NCI-H2227 (cell line): ENCODE measurements at regions not wholly inside any gene's neighbourhood (a gene's known extent, or its start where the extent isn't known, plus 50 kb on each side); places are given as distances from the start of the nearest gene placed in this dataset.
"Not testable (repeated sequence)": the region's sequence is repeated elsewhere in the genome, so short reads cannot be mapped to it uniquely, and the experiment has no call there.

Experiments
- DNase-seq: peaks from one replicate; lab custom pipeline; 2025; ENCODE audit not compliant: unreplicated experiment; lab: John Stamatoyannopoulos, UW

GRCh38 chr11:13782390-13783075 is 114.1 kb downstream of the FAR1 start:
- DNase-seq = no peak

GRCh38 chr11:13784441-13784840 is 116.0 kb downstream of the FAR1 start:
- DNase-seq = no peak

GRCh38 chr11:13784855-13785254 is 116.4 kb downstream of the FAR1 start:
- DNase-seq = no peak

- DNase-seq = no peak
Measured at GRCh38 chr11:13786688-13787087, 118.2 kb downstream of the FAR1 start.

GRCh38 chr11:13797616-13798015 is 129.1 kb downstream of the FAR1 start:
- not testable (repeated sequence) for DNase-seq

GRCh38 chr11:13800901-13801300 is 132.4 kb downstream of the FAR1 start:
- no peak for DNase-seq

- no peak for DNase-seq
Measured at GRCh38 chr11:13818325-13818724, 144.2 kb upstream of the SPON1 start.

- DNase-seq = no peak
Measured at GRCh38 chr11:13826505-13827278, 135.8 kb upstream of the SPON1 start.

- no peak for DNase-seq
Measured at GRCh38 chr11:13831696-13832095, 130.8 kb upstream of the SPON1 start.

- DNase-seq = no peak
Measured at GRCh38 chr11:13834463-13834862, 128.1 kb upstream of the SPON1 start.

- no peak for DNase-seq
Measured at GRCh38 chr11:13836666-13837065, 125.9 kb upstream of the SPON1 start.

- DNase-seq = no peak
Measured at GRCh38 chr11:13837286-13837685, 125.2 kb upstream of the SPON1 start.

GRCh38 chr11:13841393-13841792 is 121.1 kb upstream of the SPON1 start:
- no peak for DNase-seq

- no peak for DNase-seq
Measured at GRCh38 chr11:13848031-13848430, 114.5 kb upstream of the SPON1 start.

- no peak for DNase-seq
Measured at GRCh38 chr11:13850231-13851005, 112.1 kb upstream of the SPON1 start.

GRCh38 chr11:13851691-13852090 is 110.8 kb upstream of the SPON1 start:
- DNase-seq = no peak

GRCh38 chr11:13852481-13852880 is 110.0 kb upstream of the SPON1 start:
- no peak for DNase-seq

- DNase-seq = no peak
Measured at GRCh38 chr11:13857828-13858227, 104.7 kb upstream of the SPON1 start.

GRCh38 chr11:13859892-13860291 is 102.6 kb upstream of the SPON1 start:
- DNase-seq = no peak

- no peak for DNase-seq
Measured at GRCh38 chr11:13861411-13861810, 101.1 kb upstream of the SPON1 start.

GRCh38 chr11:13862845-13863392 is 99.6 kb upstream of the SPON1 start:
- no peak for DNase-seq
